GM10248 (cell line): ENCODE measurements at regions not wholly inside any gene's neighbourhood (a gene's known extent, or its start where the extent isn't known, plus 50 kb on each side); places are given as distances from the start of the nearest gene placed in this dataset.

ENCODE experiments used
- CTCF ChIA-PET: fragments of 300-600 bp; sonication (Branson Sonifier 250); formaldehyde crosslinking; extraction: SDS; loops from one replicate; lab custom pipeline; 2021; ENCODE audit warnings: antibody characterized with exemption; lab: Yijun Ruan, JAX
- POLR2A ChIA-PET: fragments of 350-650 bp; sonication (Branson Sonifier 250); formaldehyde crosslinking; extraction: SDS; loops from one replicate; lab custom pipeline; 2020; ENCODE audit warnings: antibody characterized with exemption; lab: Yijun Ruan, JAX
- DNase-seq: peaks from one replicate; pipeline ENCODE4 v3.0.0; 2012; ENCODE audit errors: extremely low spot score
- CTCF ChIP-seq: IDR thresholded peaks from 2 replicates; pipeline ENCODE4 v1.5.1; 2012; ENCODE audit warnings: mild to moderate bottlenecking, low read depth; ENCODE audit errors: extremely low read depth, missing control alignments, control extremely low read depth

GRCh38 chr22:48851933-48852549 lies 975.6 kb downstream of the BRD1 start:
- ChIA-PET CTCF (no interaction called here), POLR2A (no interaction called here)
- no peak for TF ChIP-seq CTCF
- no peak for DNase-seq

- CTCF ChIA-PET: no interaction called here
- no peak for TF ChIP-seq CTCF
- POLR2A ChIA-PET: no interaction called here
- no peak for DNase-seq
These were observed 976.9 kb downstream of the BRD1 start for GRCh38 chr22:48850658-48851287.

- ChIA-PET CTCF (no interaction called here), POLR2A (no interaction called here)
- DNase-seq: no peak
- TF ChIP-seq CTCF: no peak
These were observed 977.6 kb downstream of the BRD1 start for GRCh38 chr22:48849963-48850657.

GRCh38 chr22:48849219-48849912 lies 978.3 kb downstream of the BRD1 start:
- ChIA-PET POLR2A (no interaction called here), CTCF (no interaction called here)
- DNase-seq: no peak
- TF ChIP-seq CTCF: no peak

GRCh38 chr22:48846200-48846599 lies 981.5 kb downstream of the BRD1 start:
- ChIA-PET CTCF (no interaction called here), POLR2A (no interaction called here)
- no peak for TF ChIP-seq CTCF
- no peak for DNase-seq

GRCh38 chr22:48845356-48845936 lies 982.2 kb downstream of the BRD1 start:
- no peak for DNase-seq
- no peak for TF ChIP-seq CTCF
- POLR2A ChIA-PET: no interaction called here
- CTCF ChIA-PET: no interaction called here
